Mucosa of descending colon (tissue), 3 donors: ENCODE measurements at regions not wholly inside any gene's neighbourhood (a gene's known extent, or its start where the extent isn't known, plus 50 kb on each side); places are given as distances from the start of the nearest gene placed in this dataset.

Experiments
- ATAC-seq: fragments of 200-7000 bp; cut with Tn5 transposase; one replicate; pipeline ENCODE4 v1.9.1; 2020; ENCODE audit warnings: mild to moderate bottlenecking, moderate library complexity
- DNase-seq, 3 donors: peaks; one replicate each; pipeline ENCODE4 v3.0.0-alpha.2; 2020
- H3K36me3 ChIP-seq: fragments of 200-600 bp; one replicate; pipeline ENCODE4 v1.8.0; 2021; ENCODE audit warnings: low read depth, mild to moderate bottlenecking
- H3K4me1 ChIP-seq: fragments of 200-600 bp; one replicate; pipeline ENCODE4 v1.8.0; 2021; ENCODE audit warnings: low read depth, mild to moderate bottlenecking
- H3K4me3 ChIP-seq: fragments of 200-600 bp; one replicate; pipeline ENCODE4 v1.8.0; 2021; ENCODE audit warnings: mild to moderate bottlenecking
- H3K9me3 ChIP-seq: fragments of 200-600 bp; one replicate; pipeline ENCODE4 v1.8.0; 2021; ENCODE audit warnings: mild to moderate bottlenecking
- CTCF ChIP-seq: fragments of 200-600 bp; IDR thresholded peaks from one replicate; pipeline ENCODE4 v1.8.0; 2022; ENCODE audit warnings: antibody characterized with exemption, mild to moderate bottlenecking
- intact Hi-C, 2 donors: fragments of 100-400 bp; cut with DNase I in 1 of 2; cut with micrococcal nuclease in 1 of 2; formaldehyde crosslinking; loops; one replicate each; pipeline versions ENCODE4 v1.11.0 to v1.11.1; 2022; cut with DNase I, micrococcal nuclease
- donor health status: DM: no; HTN: no; CAD: no; lungs with moderate emphysema.
- donor health status: DM: no; HTN: no; CAD: no.
- donor health status: DM: no; HTN: yes; CAD: no.

DNA sequence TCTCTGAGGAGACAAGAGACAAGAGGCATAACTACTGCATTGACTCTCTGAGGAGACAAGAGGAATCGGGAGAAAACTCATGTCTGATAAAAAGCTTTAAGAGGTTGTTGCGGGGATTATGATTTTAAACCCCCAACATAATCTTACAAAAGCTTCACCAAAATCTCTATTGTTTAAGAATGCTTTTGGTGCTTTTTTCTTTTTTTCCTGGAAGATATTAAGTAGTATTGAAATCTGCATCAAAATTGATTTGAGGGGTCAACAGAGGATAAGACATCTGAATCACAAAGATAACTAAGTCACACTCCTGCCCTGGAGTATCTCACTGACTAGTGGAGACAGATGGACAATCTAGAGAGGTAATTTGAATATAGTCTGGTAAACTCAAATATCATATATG is 115.6 kb upstream of the MROH9 start:
- H3K4me3 ChIP-seq: no peak overlapping the region
- intact Hi-C loops: no loop called here
- no peak for TF ChIP-seq CTCF

GRCh38 chr1:170823120-170823519 is 112.2 kb upstream of the MROH9 start:
- no peak overlapping the region for H3K4me3 ChIP-seq
- H3K36me3 ChIP-seq: no peaks in the 10 kb centered on the region
- no peak for TF ChIP-seq CTCF
- no peaks in the 10 kb centered on the region for H3K4me1 ChIP-seq
- intact Hi-C loops: no loop called here
- no peak for ATAC-seq
- no peaks in the 10 kb centered on the region for H3K9me3 ChIP-seq
- DNase-seq: no peak

More for the DNA sequence above, 115.6 kb upstream of the MROH9 start:
- Histone ChIP-seq H3K4me1 (no peaks in the 10 kb centered on the region), H3K9me3 (no peaks in the 10 kb centered on the region), H3K36me3 (no peaks in the 10 kb centered on the region)
- no peak for DNase-seq
- no peak for ATAC-seq

- no peak for ATAC-seq
- H3K4me1 ChIP-seq: no peaks in the 10 kb centered on the region
- intact Hi-C loops: no loop called here
- DNase-seq: no peak
- TF ChIP-seq CTCF: no peak
- no peak overlapping the region for H3K4me3 ChIP-seq
- H3K36me3 ChIP-seq: no peaks in the 10 kb centered on the region
- no peaks in the 10 kb centered on the region for H3K9me3 ChIP-seq
Observed at GRCh38 chr1:170831276-170831675, 104.1 kb upstream of the MROH9 start.

GRCh38 chr1:170836141-170836540 is 99.2 kb upstream of the MROH9 start:
- Histone ChIP-seq H3K4me3 (no peak overlapping the region), H3K9me3 (no peaks in the 10 kb centered on the region), H3K4me1 (no peaks in the 10 kb centered on the region), H3K36me3 (no peaks in the 10 kb centered on the region)
- intact Hi-C loops: no loop called here
- ATAC-seq (no peak), DNase-seq (no peak)
- no peak for TF ChIP-seq CTCF

DNA sequence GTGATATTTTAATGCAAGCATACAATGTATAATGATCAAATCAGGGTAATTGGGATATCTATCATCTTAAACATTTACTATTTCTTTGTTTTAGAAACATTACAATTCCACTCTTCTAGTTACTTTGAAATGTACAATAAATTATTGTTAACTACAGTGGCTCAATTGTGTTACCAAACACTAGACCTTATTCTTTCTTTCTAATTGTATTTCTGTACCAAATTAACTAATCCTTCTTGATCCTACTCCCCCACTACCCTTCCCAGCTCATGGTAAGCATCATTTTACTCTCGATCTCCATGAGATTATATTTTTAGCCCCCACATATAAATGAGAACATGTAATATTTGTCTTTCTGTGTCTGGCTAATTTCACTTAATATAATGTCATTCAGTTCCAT is 95.0 kb upstream of the MROH9 start:
- DNase-seq: no peak
- intact Hi-C loops: no loop called here
- H3K4me1 ChIP-seq: no peaks in the 10 kb centered on the region

More for the DNA sequence above, 95.0 kb upstream of the MROH9 start:
- TF ChIP-seq CTCF: no peak
- Histone ChIP-seq H3K9me3 (no peaks in the 10 kb centered on the region), H3K36me3 (no peaks in the 10 kb centered on the region), H3K4me3 (no peak overlapping the region)
- no peak for ATAC-seq
